GM12878 (cell line): ENCODE measurements at regions not wholly inside any gene's neighbourhood (a gene's known extent, or its start where the extent isn't known, plus 50 kb on each side); places are given as distances from the start of the nearest gene placed in this dataset.

Source experiments
- ATAC-seq: fragments of 200-7000 bp; cut with Tn5 transposase; 3 replicates; pipeline ENCODE4 v1.9.1; 2020; ENCODE audit warnings: mild to moderate bottlenecking, moderate library complexity
- BruUV-seq: library from RNA; stranded (reverse); fragments of 400-500 nt; replicated peaks from 2 replicates; lab custom pipeline; 2021; lab: Mats Ljungman, UMichigan
- CTCF ChIA-PET: fragments of 300-600 bp; sonication (Branson Sonifier 250); formaldehyde crosslinking; extraction: SDS; loops from one replicate; lab custom pipeline; 2021; ENCODE audit warnings: inconsistent platforms; lab: Yijun Ruan, JAX
- POLR2A ChIA-PET: fragments of 350-600 bp; formaldehyde crosslinking; extraction: SDS; loops from one replicate; lab custom pipeline; 2021; ENCODE audit warnings: inconsistent platforms; lab: Charles Lee
- RAD21 ChIA-PET: fragments of 300-600 bp; sonication (Branson Sonifier 250); formaldehyde crosslinking; loops from one replicate; lab custom pipeline; 2023; ENCODE audit warnings: antibody characterized with exemption; ENCODE audit not compliant: unreplicated experiment; lab: Charles Lee
- SMC1A ChIA-PET: fragments of 300-600 bp; sonication (Branson Sonifier 250); formaldehyde crosslinking; loops from one replicate; lab custom pipeline; 2023; ENCODE audit not compliant: unreplicated experiment, uncharacterized antibody; lab: Charles Lee
- DNase-seq: peaks from one replicate; pipeline ENCODE4 v3.0.0-alpha.2; 2011; ENCODE audit warnings: low read depth, low spot score
- FAIRE-seq: peaks from 3 replicates; lab custom pipeline; 2011; peaks lifted over from hg19 to GRCh38; lab: Jason Lieb, UNC
- H2AFZ ChIP-seq: 2 replicates; pipeline ENCODE4 v1.6.0; 2011; ENCODE audit warnings: low read depth, low read length, control low read depth; ENCODE audit not compliant: control insufficient read depth
- H3K27ac ChIP-seq: 2 replicates; pipeline ENCODE4 v1.5.1; 2011; ENCODE audit warnings: control low read depth; ENCODE audit not compliant: control insufficient read depth, insufficient read depth
- H3K27me3 ChIP-seq, 2 experiments: replicated peaks in 1 of 2; 2 replicates each; pipeline versions ENCODE4 v1.6.0 to v1.6.1; 2011; ENCODE audit warnings: low read length in 1 of 2; ENCODE audit not compliant: control insufficient read depth in 2 of 2, insufficient read depth in 2 of 2
- H3K36me3 ChIP-seq, 2 experiments: 2 replicates each; pipeline ENCODE4 v1.5.1; 2011; ENCODE audit warnings: low read length in 1 of 2; ENCODE audit not compliant: control insufficient read depth in 2 of 2, insufficient read depth in 2 of 2
- H3K4me1 ChIP-seq: 2 replicates; pipeline ENCODE4 v1.6.1; 2011; ENCODE audit warnings: mild to moderate bottlenecking, low read length, moderate library complexity, mixed read lengths; ENCODE audit not compliant: control insufficient read depth, insufficient read depth
- H3K4me2 ChIP-seq: 2 replicates; pipeline ENCODE4 v1.6.0; 2011; ENCODE audit warnings: control low read depth; ENCODE audit not compliant: control insufficient read depth, insufficient read depth
- H3K4me3 ChIP-seq: fragments of 200-600 bp; sonication (generic); 2 replicates; pipeline ENCODE4 v1.5.1; 2016
- H3K79me2 ChIP-seq: 2 replicates; pipeline ENCODE4 v1.6.0; 2011; ENCODE audit warnings: low read length; ENCODE audit not compliant: control insufficient read depth, insufficient read depth
- H3K9ac ChIP-seq: 2 replicates; pipeline ENCODE4 v1.8.0; 2011; ENCODE audit warnings: low read length, control low read depth, mixed read lengths; ENCODE audit not compliant: control insufficient read depth, insufficient read depth
- H3K9me3 ChIP-seq: replicated peaks from 3 replicates; pipeline ENCODE4 v1.5.1; 2011; ENCODE audit warnings: mild to moderate bottlenecking, low read length; ENCODE audit not compliant: control insufficient read depth, insufficient read depth
- H4K20me1 ChIP-seq: 2 replicates; pipeline ENCODE4 v1.6.0; 2011; ENCODE audit not compliant: control insufficient read depth, insufficient read depth
- ATF7 ChIP-seq: fragments of 450-650 bp; IDR thresholded peaks from 2 replicates; pipeline ENCODE4 v1.6.1; 2016; ENCODE audit warnings: low read depth, mild to moderate bottlenecking
- BMI1 ChIP-seq: fragments of 450-650 bp; IDR thresholded peaks from 2 replicates; pipeline ENCODE4 v1.6.1; 2016; ENCODE audit warnings: mild to moderate bottlenecking, moderate library complexity, borderline replicate concordance
- CHD1 ChIP-seq: IDR thresholded peaks from 2 replicates; pipeline ENCODE4 v1.6.1; 2012; ENCODE audit warnings: low read depth, low read length, improper control_type of control experiment
- FOXM1 ChIP-seq: IDR thresholded peaks from 2 replicates; pipeline ENCODE4 v1.6.1; 2012; ENCODE audit warnings: low read depth, mild to moderate bottlenecking, inconsistent platforms, low read length, moderate library complexity
- IKZF2 ChIP-seq, 2 experiments: fragments of 450-650 bp; IDR thresholded peaks; 2 replicates each; pipeline ENCODE4 v1.6.1; 2017; ENCODE audit warnings: mild to moderate bottlenecking in 2 of 2, moderate library complexity in 2 of 2
- MTA2 ChIP-seq: fragments of 450-650 bp; IDR thresholded peaks from 2 replicates; pipeline ENCODE4 v1.6.1; 2016; ENCODE audit warnings: low read depth, mild to moderate bottlenecking, moderate library complexity
- NR2C1 ChIP-seq: fragments of 450-650 bp; IDR thresholded peaks from 2 replicates; pipeline ENCODE4 v1.6.1; 2017; ENCODE audit warnings: antibody characterized with exemption, mild to moderate bottlenecking, moderate library complexity
- RELA ChIP-seq: fragments of 450-650 bp; IDR thresholded peaks from 2 replicates; pipeline ENCODE4 v1.8.0; 2014; ENCODE audit warnings: borderline replicate concordance; ENCODE audit not compliant: partially characterized antibody
- SMARCA5 ChIP-seq: fragments of 450-650 bp; IDR thresholded peaks from 2 replicates; pipeline ENCODE4 v1.6.1; 2017; ENCODE audit warnings: mild to moderate bottlenecking
- USF2 ChIP-seq: IDR thresholded peaks from 2 replicates; pipeline ENCODE4 v1.6.1; 2011; ENCODE audit warnings: low read depth, low read length, improper control_type of control experiment, borderline replicate concordance
- ZSCAN29 ChIP-seq: fragments of 450-650 bp; IDR thresholded peaks from 2 replicates; pipeline ENCODE4 v1.6.1; 2017; ENCODE audit warnings: mild to moderate bottlenecking, moderate library complexity
- WGBS: methylation state at CpG from one replicate; pipeline ENCODE4 v1.1.6; 2016; ENCODE audit warnings: low lambda C conversion rate; ENCODE audit not compliant: insufficient replicate concordance, insufficient coverage; ENCODE audit errors: missing lambda C conversion rate; 5-methylcytosine and 5-hydroxymethylcytosine counted together
- in situ Hi-C: fragments of 300-500 bp; cut with MboI; formaldehyde crosslinking; loops from 9 replicates; pipeline ENCODE4 v1.14.3; 2018; ENCODE audit warnings: mixed read lengths
- intact Hi-C: fragments of 100-400 bp; cut with micrococcal nuclease; formaldehyde crosslinking; loops from one replicate; pipeline ENCODE4 v1.14.2; 2022; ENCODE audit not compliant: unreplicated experiment
- TF ChIP-seq, protein P1 (sequence below): fragments of 450-650 bp; IDR thresholded peaks from 2 replicates; pipeline ENCODE4 v1.6.1; 2018; ENCODE audit warnings: mild to moderate bottlenecking, low read depth, moderate library complexity; ENCODE audit not compliant: partially characterized antibody

GRCh38 chr14:26389646-26390508 lies 208.0 kb downstream of the NOVA1 start:
- Histone ChIP-seq H3K9me3 (no peaks in the 10 kb centered on the region; the same call in 2 of the 3 replicates), H3K9ac (no peak overlapping the region)
- RAD21 ChIA-PET, result no interaction called here
- no peak for TF ChIP-seq NR2C1
- TF ChIP-seq, protein P1, sequence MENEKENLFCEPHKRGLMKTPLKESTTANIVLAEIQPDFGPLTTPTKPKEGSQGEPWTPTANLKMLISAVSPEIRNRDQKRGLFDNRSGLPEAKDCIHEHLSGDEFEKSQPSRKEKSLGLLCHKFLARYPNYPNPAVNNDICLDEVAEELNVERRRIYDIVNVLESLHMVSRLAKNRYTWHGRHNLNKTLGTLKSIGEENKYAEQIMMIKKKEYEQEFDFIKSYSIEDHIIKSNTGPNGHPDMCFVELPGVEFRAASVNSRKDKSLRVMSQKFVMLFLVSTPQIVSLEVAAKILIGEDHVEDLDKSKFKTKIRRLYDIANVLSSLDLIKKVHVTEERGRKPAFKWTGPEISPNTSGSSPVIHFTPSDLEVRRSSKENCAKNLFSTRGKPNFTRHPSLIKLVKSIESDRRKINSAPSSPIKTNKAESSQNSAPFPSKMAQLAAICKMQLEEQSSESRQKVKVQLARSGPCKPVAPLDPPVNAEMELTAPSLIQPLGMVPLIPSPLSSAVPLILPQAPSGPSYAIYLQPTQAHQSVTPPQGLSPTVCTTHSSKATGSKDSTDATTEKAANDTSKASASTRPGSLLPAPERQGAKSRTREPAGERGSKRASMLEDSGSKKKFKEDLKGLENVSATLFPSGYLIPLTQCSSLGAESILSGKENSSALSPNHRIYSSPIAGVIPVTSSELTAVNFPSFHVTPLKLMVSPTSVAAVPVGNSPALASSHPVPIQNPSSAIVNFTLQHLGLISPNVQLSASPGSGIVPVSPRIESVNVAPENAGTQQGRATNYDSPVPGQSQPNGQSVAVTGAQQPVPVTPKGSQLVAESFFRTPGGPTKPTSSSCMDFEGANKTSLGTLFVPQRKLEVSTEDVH, result no peak
- no peak for TF ChIP-seq ATF7
- no peak for TF ChIP-seq RELA
- no peak for TF ChIP-seq ZSCAN29
- no peak for TF ChIP-seq FOXM1
- TF ChIP-seq SMARCA5, result no peak
- TF ChIP-seq BMI1, result no peak
- TF ChIP-seq IKZF2 (IDR thresholded peaks at IDR 0.05), result no peak
- no peak for TF ChIP-seq MTA2
- TF ChIP-seq USF2, result no peak
- no peak for TF ChIP-seq CHD1
- TF ChIP-seq, all 136 proteins: peak for 0
- H4K20me1 ChIP-seq, result no peaks in the 10 kb centered on the region
- H3K27me3 ChIP-seq, result no peaks in the 10 kb centered on the region
- ChIA-PET POLR2A (no interaction called here), CTCF (interaction anchor here (0.6 kb wide), 1 partner anchor 1864 kb away, joined by 3 read pairs; no protein-coding TSS in a partner anchor), SMC1A (no interaction called here)
- intact Hi-C loops, result no loop called here
- no peaks in the 10 kb centered on the region for H3K36me3 ChIP-seq
- BruUV-seq, result no TSS peak
- FAIRE-seq, result no peak
- in situ Hi-C loops, result no loop called here
- DNase-seq, result no peak
- no peak for ATAC-seq
- no peak overlapping the region for H2AFZ ChIP-seq
- H3K4me3 ChIP-seq, result no peak overlapping the region
- WGBS, result 17% methylated on average over 2 of the region's 2 CpGs
- H3K4me1 ChIP-seq, result no peaks in the 10 kb centered on the region
- no peak overlapping the region for H3K4me2 ChIP-seq
- no peaks in the 10 kb centered on the region for H3K79me2 ChIP-seq
- H3K27ac ChIP-seq, result no peak overlapping the region
